Endothelial cell of umbilical vein (primary cell): ENCODE measurements at regions not wholly inside any gene's neighbourhood (a gene's known extent, or its start where the extent isn't known, plus 50 kb on each side); places are given as distances from the start of the nearest gene placed in this dataset.

ENCODE experiments used
- BruUV-seq: library from RNA; stranded (reverse); fragments of 400-500 nt; replicated peaks from 2 replicates; lab custom pipeline; 2021; lab: Mats Ljungman, UMichigan
- CTCF ChIA-PET: fragments of 300-600, 350-600 bp; sonication (Branson Sonifier 250); formaldehyde crosslinking; loops from one replicate; lab custom pipeline; 2021; ENCODE audit warnings: antibody characterized with exemption, inconsistent platforms; lab: Charles Lee
- POLR2A ChIA-PET: fragments of 300-600, 350-600 bp; sonication (Branson Sonifier 250); formaldehyde crosslinking; loops from one replicate; lab custom pipeline; 2021; ENCODE audit warnings: antibody characterized with exemption, inconsistent platforms; lab: Charles Lee
- DNase-seq: peaks from one replicate; pipeline ENCODE4 v3.0.0-alpha.2; 2011; ENCODE audit warnings: low read depth, low spot score
- FAIRE-seq: peaks from 2 replicates; lab custom pipeline; 2011; peaks lifted over from hg19 to GRCh38; lab: Jason Lieb, UNC
- H2AFZ ChIP-seq: 2 replicates; pipeline ENCODE4 v1.6.0; 2012; ENCODE audit warnings: low read depth, low read length, control low read depth, inconsistent platforms
- H3K27ac ChIP-seq: 2 replicates; pipeline ENCODE4 v1.5.1; 2011; ENCODE audit warnings: low read depth, mild to moderate bottlenecking, control low read depth, low read length, moderate library complexity; ENCODE audit not compliant: insufficient read depth
- H3K27me3 ChIP-seq, 2 experiments: 2 replicates each; pipeline versions ENCODE4 v1.6.0 to v1.6.1; 2011; ENCODE audit warnings: low read length in 2 of 2, mixed read lengths in 1 of 2; ENCODE audit not compliant: control insufficient read depth in 2 of 2, insufficient read depth in 2 of 2
- H3K36me3 ChIP-seq, 2 experiments: 2 replicates in 1 of 2; 3 replicates in 1 of 2; pipeline ENCODE4 v1.5.1; 2011; ENCODE audit warnings: low read length in 2 of 2, mild to moderate bottlenecking in 1 of 2, moderate library complexity in 1 of 2; ENCODE audit not compliant: control insufficient read depth in 2 of 2, insufficient read depth in 2 of 2; ENCODE audit errors: extremely low read depth in 1 of 2
- H3K4me1 ChIP-seq: 3 replicates; pipeline ENCODE4 v1.5.1; 2011; ENCODE audit warnings: mild to moderate bottlenecking, low read length; ENCODE audit not compliant: control insufficient read depth, insufficient read depth; ENCODE audit errors: extremely low read depth
- H3K4me2 ChIP-seq: 2 replicates; pipeline ENCODE4 v1.6.1; 2011; ENCODE audit warnings: low read length, control low read depth, mixed read lengths; ENCODE audit not compliant: insufficient read depth
- H3K4me3 ChIP-seq, 3 experiments: fragments of 200-600 bp in 1 of 3; sonication (generic), shearing (Covaris generic) in 1 of 3; replicated peaks in 1 of 3; 2 replicates each; pipeline ENCODE4 v1.5.1; 2011 to 2016; ENCODE audit warnings: control low read depth in 3 of 3, low read length in 3 of 3, mild to moderate bottlenecking in 2 of 3, inconsistent platforms in 1 of 3, low read depth in 1 of 3, moderate library complexity in 1 of 3; ENCODE audit not compliant: insufficient read depth in 1 of 3
- H3K79me2 ChIP-seq: 2 replicates; pipeline ENCODE4 v1.6.0; 2012; ENCODE audit warnings: low read length, inconsistent platforms; ENCODE audit not compliant: control insufficient read depth, insufficient read depth
- H3K9ac ChIP-seq: replicated peaks from 2 replicates; pipeline ENCODE3; 2011; ENCODE audit warnings: low read length, control low read depth; ENCODE audit not compliant: insufficient read depth; ENCODE audit errors: extremely low read depth
- H3K9me1 ChIP-seq: replicated peaks from 3 replicates; pipeline ENCODE4 v1.6.0; 2011; ENCODE audit warnings: mild to moderate bottlenecking, low read length; ENCODE audit not compliant: control insufficient read depth, insufficient read depth; ENCODE audit errors: extremely low read depth
- H3K9me3 ChIP-seq: replicated peaks from 2 replicates; pipeline ENCODE4 v1.5.1; 2012; ENCODE audit warnings: low read length, inconsistent platforms; ENCODE audit not compliant: control insufficient read depth, insufficient read depth
- H4K20me1 ChIP-seq: replicated peaks from 2 replicates; pipeline ENCODE3; 2011; ENCODE audit warnings: mild to moderate bottlenecking, low read length; ENCODE audit not compliant: control insufficient read depth, insufficient read depth; ENCODE audit errors: extremely low read depth
- EZH2 ChIP-seq: IDR thresholded peaks from 2 replicates; pipeline ENCODE4 v1.6.1; 2012; ENCODE audit warnings: borderline replicate concordance, low read depth, mild to moderate bottlenecking, moderate library complexity, low read length, inconsistent platforms; ENCODE audit not compliant: severe bottlenecking
- FOS ChIP-seq: IDR thresholded peaks from 2 replicates; pipeline ENCODE4 v1.6.1; 2011; ENCODE audit warnings: mild to moderate bottlenecking, low read length, moderate library complexity, borderline replicate concordance; ENCODE audit not compliant: insufficient read depth
- GATA2 ChIP-seq: IDR thresholded peaks from 2 replicates; pipeline ENCODE4 v1.7.0; 2011; ENCODE audit warnings: low read depth, mild to moderate bottlenecking, moderate library complexity, mixed read lengths, low read length; ENCODE audit not compliant: insufficient read length, insufficient read depth
- JUN ChIP-seq: IDR thresholded peaks from 2 replicates; pipeline ENCODE4 v1.6.1; 2011; ENCODE audit warnings: borderline replicate concordance, low read depth; ENCODE audit not compliant: insufficient read length, insufficient read depth
- MYC ChIP-seq: IDR thresholded peaks from one replicate; pipeline ENCODE4 v1.6.1; 2011; ENCODE audit warnings: mild to moderate bottlenecking, low read depth, low read length
- POLR2A ChIP-seq: IDR thresholded peaks from 2 replicates; pipeline ENCODE4 v1.6.1; 2012; ENCODE audit warnings: low read depth, mild to moderate bottlenecking, control low read depth, low read length
- POLR2AphosphoS5 ChIP-seq: IDR thresholded peaks from 2 replicates; pipeline ENCODE4 v1.6.1; 2012; ENCODE audit warnings: low read depth, mild to moderate bottlenecking, control low read depth, low read length, moderate library complexity; ENCODE audit not compliant: insufficient read depth
- dilution Hi-C: fragments of 300-500 bp; cut with MboI; formaldehyde crosslinking; loops from one replicate; pipeline ENCODE4 v1.15.0; 2019; ENCODE audit warnings: low sequenced_read_pairs; ENCODE audit not compliant: extremely low pct_ligation_motif_present
- intact Hi-C: fragments of 100-400 bp; cut with micrococcal nuclease; formaldehyde crosslinking; loops from one replicate; pipeline ENCODE4 v1.10.0; 2022
- TF ChIP-seq, protein P1 (sequence below), 2 donors: IDR thresholded peaks; 1 replicate in 1 of 2; 2 replicates in 1 of 2; pipeline ENCODE4 v1.5.1; 2011; ENCODE audit warnings: low read length in 2 of 2, mild to moderate bottlenecking in 2 of 2, moderate library complexity in 2 of 2, control low read depth in 1 of 2, inconsistent platforms in 1 of 2, low read depth in 1 of 2; ENCODE audit not compliant: insufficient read depth in 1 of 2; ENCODE audit errors: extremely low read depth in 1 of 2
- TF ChIP-seq, protein P2 (sequence below): IDR thresholded peaks from 2 replicates; pipeline ENCODE4 v1.6.1; 2011; ENCODE audit not compliant: insufficient read depth, insufficient read length

DNA sequence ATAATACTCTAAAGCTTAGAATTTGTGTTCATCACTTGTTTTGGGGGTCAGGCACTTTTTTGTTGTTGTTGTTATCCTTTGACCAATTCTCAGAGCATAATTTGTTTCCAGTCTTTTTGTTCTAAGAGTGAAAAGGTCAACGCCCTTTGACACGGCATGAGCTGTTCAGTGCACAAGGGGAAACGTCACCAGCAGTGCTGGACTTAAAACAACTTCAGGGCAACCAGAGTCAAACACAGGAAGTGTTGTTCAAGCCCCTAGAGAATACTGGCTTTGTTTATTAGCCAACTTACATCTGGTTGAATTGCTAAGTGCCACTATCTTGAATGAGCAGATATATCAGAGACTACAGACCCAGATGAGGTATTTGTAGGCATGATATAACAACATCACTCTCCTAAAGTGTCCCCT, 368.9 kb downstream of the TMEM161B start:
- no peak overlapping the region for H2AFZ ChIP-seq
- TF ChIP-seq MYC (no peak), FOS (no peak), POLR2A (no peak), EZH2 (no peak)
- TF ChIP-seq, protein P1, sequence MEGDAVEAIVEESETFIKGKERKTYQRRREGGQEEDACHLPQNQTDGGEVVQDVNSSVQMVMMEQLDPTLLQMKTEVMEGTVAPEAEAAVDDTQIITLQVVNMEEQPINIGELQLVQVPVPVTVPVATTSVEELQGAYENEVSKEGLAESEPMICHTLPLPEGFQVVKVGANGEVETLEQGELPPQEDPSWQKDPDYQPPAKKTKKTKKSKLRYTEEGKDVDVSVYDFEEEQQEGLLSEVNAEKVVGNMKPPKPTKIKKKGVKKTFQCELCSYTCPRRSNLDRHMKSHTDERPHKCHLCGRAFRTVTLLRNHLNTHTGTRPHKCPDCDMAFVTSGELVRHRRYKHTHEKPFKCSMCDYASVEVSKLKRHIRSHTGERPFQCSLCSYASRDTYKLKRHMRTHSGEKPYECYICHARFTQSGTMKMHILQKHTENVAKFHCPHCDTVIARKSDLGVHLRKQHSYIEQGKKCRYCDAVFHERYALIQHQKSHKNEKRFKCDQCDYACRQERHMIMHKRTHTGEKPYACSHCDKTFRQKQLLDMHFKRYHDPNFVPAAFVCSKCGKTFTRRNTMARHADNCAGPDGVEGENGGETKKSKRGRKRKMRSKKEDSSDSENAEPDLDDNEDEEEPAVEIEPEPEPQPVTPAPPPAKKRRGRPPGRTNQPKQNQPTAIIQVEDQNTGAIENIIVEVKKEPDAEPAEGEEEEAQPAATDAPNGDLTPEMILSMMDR (IDR thresholded peaks at IDR 0.05; ENCODE audit: extremely low read depth in 1 of 2, insufficient read depth in 1 of 2, low read depth in 1 of 2, low read length in 2 of 2), result no peak
- H4K20me1 ChIP-seq, result no peaks in the 10 kb centered on the region
- H3K79me2 ChIP-seq, result no peaks in the 10 kb centered on the region
- no peaks in the 10 kb centered on the region for H3K4me1 ChIP-seq
- ChIA-PET POLR2A (no interaction called here), CTCF (no interaction called here)
- no peaks in the 10 kb centered on the region for H3K27me3 ChIP-seq
- no peak overlapping the region for H3K4me3 ChIP-seq
- dilution Hi-C loops (no loop called here), intact Hi-C loops (no loop called here)
- no peak overlapping the region for H3K9ac ChIP-seq
- no peak for DNase-seq
- H3K36me3 ChIP-seq, result no peaks in the 10 kb centered on the region
- H3K4me2 ChIP-seq, result no peak overlapping the region
- no peak overlapping the region for H3K27ac ChIP-seq
- BruUV-seq, result no TSS peak
- no peaks in the 10 kb centered on the region for H3K9me1 ChIP-seq
- peaks cover 2% of the 10 kb centered on the region for H3K9me3 ChIP-seq
- no peak for FAIRE-seq

DNA sequence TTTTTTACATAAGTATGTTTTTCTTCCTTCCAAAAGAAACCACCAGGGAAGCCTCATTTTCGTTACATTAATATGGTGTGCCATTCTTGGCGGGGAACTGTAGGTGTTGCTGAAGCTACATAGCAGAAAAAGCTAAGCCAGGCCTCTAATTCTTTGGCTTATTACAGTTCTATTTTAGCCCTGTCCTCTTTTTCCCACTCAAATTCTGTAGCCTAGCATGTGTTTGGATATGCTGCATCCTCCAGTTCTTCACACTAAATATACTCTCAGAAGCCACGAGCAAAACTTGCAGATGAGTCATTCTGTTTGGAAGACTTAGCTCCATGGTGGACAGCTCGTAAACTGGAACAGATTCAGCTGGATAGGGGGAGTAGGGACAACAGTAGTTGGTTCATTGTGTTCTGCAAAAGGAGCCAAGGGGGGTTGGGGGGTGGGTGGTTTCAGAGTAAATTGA, 369.4 kb downstream of the TMEM161B start:
- intact Hi-C loops, result no loop called here
- DNase-seq, result no peak
- CTCF ChIA-PET, result no interaction called here

More for the DNA sequence above, 369.4 kb downstream of the TMEM161B start:
- Histone ChIP-seq H4K20me1 (no peaks in the 10 kb centered on the region), H3K4me2 (no peak overlapping the region), H3K4me3 (no peak overlapping the region), H3K9ac (no peak overlapping the region), H3K4me1 (no peaks in the 10 kb centered on the region), H3K27me3 (no peaks in the 10 kb centered on the region), H3K79me2 (no peaks in the 10 kb centered on the region), H3K36me3 (no peaks in the 10 kb centered on the region), H2AFZ (no peak overlapping the region), H3K27ac (no peak overlapping the region), H3K9me3 (peaks cover 2% of the 10 kb centered on the region), H3K9me1 (no peaks in the 10 kb centered on the region)
- FAIRE-seq, result no peak
- dilution Hi-C loops, result no loop called here
- no peak for TF ChIP-seq POLR2AphosphoS5
- TF ChIP-seq, protein P2, sequence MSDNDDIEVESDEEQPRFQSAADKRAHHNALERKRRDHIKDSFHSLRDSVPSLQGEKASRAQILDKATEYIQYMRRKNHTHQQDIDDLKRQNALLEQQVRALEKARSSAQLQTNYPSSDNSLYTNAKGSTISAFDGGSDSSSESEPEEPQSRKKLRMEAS, result no peak
- TF ChIP-seq JUN, result no peak
- no peak for TF ChIP-seq GATA2
- no peak for TF ChIP-seq MYC
- TF ChIP-seq FOS, result no peak
- TF ChIP-seq EZH2, result no peak
- POLR2A ChIA-PET, result no interaction called here
- BruUV-seq, result no TSS peak
